ENCODE measurements at regions not wholly inside any gene's neighbourhood (a gene's known extent, or its start where the extent isn't known, plus 50 kb on each side); places are given as distances from the start of the nearest gene placed in this dataset.

GRCh38 chr22:48071828-48072227 lies 1309.4 kb downstream of the TBC1D22A start:
- TF ChIP-seq GATA2 (IDR thresholded peaks at IDR 0.05; ENCODE audit: low read depth, low read length) = no peak

DNA sequence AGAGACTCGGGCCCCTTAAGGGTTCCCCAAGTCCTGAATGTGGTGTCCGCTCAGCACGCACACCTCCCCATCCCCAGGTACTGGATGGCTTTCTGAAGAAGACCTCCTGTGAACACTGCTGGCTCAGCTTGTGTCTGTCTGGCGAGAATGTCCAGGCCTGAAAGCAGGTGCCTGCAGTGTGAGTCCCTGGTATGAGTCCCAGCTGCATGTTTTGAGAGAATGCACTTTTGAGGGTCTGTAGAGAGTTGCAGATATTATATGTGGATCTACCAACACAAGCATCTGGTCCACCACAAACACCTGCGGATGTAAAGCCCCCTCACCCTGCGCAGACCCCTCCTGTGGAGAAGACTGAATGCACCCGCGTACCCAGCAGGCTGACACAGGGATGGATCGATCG lies 1308.9 kb downstream of the TBC1D22A start:
- TF ChIP-seq GATA3 (IDR thresholded peaks at IDR 0.05; ENCODE audit: low read depth, low read length) (no peak), GATA2 (IDR thresholded peaks at IDR 0.05; ENCODE audit: low read depth, low read length) (no peak)

- TF ChIP-seq GATA3 (IDR thresholded peaks at IDR 0.05; ENCODE audit: low read depth, low read length) (no peak), GATA2 (IDR thresholded peaks at IDR 0.05; ENCODE audit: low read depth, low read length) (no peak)
Observed at GRCh38 chr22:48070760-48071159, 1308.3 kb downstream of the TBC1D22A start.

DNA sequence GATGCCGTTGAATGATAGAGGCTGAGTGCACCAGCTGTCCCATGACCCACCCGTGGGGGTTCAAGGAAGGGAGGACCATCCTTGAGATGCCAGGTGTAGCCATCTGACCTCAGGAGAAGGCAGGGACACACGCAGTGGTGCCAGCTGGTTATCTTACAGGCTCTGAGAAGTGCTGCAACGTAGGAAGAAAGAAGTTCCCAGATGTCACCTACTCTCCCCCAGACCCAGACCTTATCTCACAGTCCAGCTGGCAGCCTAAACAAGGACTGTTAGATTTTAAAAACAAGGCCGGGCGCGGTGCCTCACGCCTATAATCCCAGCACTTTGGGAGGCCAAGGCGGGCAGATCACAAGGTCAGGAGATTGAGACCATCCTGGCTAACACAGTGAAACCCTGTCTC lies 1307.6 kb downstream of the TBC1D22A start:
- TF ChIP-seq GATA2 (IDR thresholded peaks at IDR 0.05; ENCODE audit: low read depth, low read length) = no peak
- no peak for TF ChIP-seq GATA3 (IDR thresholded peaks at IDR 0.05; ENCODE audit: low read depth, low read length)

DNA sequence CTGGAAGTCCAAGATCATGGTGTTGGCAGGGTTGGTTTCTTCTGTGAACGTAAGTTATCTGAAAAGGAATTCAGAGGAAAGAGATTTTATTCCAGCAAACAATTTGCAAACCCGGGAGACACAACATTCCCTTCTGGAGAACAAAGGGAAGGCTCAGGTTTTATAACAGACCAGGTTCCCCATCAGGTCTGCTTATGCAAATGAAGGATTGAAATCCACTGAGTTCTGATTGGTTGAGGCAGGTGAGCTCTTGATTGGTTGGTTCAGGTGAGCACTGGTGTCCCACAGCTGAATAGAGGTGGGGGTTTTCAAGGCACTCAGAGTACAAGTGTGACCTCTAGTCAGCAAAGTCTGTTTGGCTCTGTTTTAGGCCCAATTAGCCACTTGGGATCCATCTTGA lies 1306.8 kb downstream of the TBC1D22A start:
- TF ChIP-seq GATA3 (IDR thresholded peaks at IDR 0.05; ENCODE audit: low read depth, low read length) (no peak), GATA2 (IDR thresholded peaks at IDR 0.05; ENCODE audit: low read depth, low read length) (no peak)

DNA sequence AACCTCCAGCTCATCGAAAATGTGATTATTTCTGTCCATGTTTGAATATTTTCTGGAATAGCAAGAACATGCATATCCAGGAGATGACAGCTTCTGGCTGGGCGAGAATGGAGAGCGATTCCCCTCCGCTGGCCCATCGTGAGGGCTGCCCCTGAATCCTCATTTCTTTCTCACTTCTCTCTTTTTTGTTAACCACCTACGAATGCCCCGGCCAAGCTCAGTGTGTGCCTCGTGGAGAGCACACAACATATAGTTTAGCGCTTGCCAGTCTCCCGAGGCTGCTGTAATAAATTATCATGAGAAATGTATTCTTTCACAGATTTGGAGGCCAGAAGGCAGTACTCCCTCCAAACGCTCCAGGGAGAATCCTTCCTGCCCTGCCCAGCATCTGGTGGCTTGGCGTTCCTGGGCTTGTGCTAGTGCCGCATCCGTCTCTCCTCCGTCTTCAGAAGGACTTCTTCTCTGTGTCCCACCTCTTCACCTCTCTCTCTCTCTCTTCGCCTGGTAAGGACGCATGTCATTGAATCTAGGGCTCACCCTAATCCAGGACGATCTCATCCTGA lies 1306.0 kb downstream of the TBC1D22A start:
- TF ChIP-seq GATA2 (IDR thresholded peaks at IDR 0.05; ENCODE audit: low read depth, low read length) (no peak), GATA3 (IDR thresholded peaks at IDR 0.05; ENCODE audit: low read depth, low read length) (no peak)

DNA sequence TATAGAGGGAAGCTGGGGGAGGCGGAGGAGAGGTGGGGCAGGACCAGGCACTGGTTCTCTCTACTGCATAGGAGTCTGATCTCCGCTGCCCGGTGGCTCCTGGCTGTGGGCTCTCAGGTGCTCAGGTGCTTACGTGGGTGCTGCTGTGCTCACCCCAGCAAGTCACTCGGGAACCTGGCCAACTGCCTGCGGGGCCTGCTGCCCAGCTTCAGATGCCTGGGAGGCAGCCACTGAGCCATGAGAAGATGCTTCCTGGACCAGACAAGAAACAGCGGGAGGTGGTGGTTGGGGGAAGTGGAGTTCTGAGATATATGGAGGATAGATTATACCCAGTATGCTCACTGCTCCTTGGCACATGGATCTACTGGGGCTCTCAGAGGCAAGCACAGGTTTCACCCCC lies 1303.4 kb downstream of the TBC1D22A start:
- TF ChIP-seq GATA2 (IDR thresholded peaks at IDR 0.05; ENCODE audit: low read depth, low read length) = no peak
- TF ChIP-seq GATA3 (IDR thresholded peaks at IDR 0.05; ENCODE audit: low read depth, low read length) = no peak

DNA sequence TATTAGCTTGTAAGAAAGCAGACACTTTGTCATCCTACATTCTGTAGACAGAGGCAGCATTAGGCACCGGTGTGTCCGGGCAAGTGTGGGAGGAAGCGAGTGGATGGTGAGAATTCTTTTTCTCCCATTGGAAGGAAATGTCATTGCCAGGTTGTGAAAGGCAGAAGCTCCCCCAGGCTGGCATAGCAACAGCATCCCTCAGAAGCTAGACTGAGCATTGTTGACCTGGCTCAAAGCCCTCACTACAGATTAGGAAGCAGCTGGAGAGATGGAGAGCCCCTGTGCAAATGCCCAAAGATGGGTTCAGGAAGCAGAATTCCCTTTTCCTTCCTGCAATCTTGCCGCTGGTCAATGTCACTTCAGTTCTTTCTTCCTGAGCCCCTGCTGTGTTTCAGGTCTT lies 1299.3 kb downstream of the TBC1D22A start:
- TF ChIP-seq GATA3 (IDR thresholded peaks at IDR 0.05; ENCODE audit: low read depth, low read length) = no peak
- no peak for TF ChIP-seq GATA2 (IDR thresholded peaks at IDR 0.05; ENCODE audit: low read depth, low read length)

GRCh38 chr22:48060266-48060665 lies 1297.8 kb downstream of the TBC1D22A start:
- no peak for TF ChIP-seq GATA2 (IDR thresholded peaks at IDR 0.05; ENCODE audit: low read depth, low read length)
- no peak for TF ChIP-seq GATA3 (IDR thresholded peaks at IDR 0.05; ENCODE audit: low read depth, low read length)

DNA sequence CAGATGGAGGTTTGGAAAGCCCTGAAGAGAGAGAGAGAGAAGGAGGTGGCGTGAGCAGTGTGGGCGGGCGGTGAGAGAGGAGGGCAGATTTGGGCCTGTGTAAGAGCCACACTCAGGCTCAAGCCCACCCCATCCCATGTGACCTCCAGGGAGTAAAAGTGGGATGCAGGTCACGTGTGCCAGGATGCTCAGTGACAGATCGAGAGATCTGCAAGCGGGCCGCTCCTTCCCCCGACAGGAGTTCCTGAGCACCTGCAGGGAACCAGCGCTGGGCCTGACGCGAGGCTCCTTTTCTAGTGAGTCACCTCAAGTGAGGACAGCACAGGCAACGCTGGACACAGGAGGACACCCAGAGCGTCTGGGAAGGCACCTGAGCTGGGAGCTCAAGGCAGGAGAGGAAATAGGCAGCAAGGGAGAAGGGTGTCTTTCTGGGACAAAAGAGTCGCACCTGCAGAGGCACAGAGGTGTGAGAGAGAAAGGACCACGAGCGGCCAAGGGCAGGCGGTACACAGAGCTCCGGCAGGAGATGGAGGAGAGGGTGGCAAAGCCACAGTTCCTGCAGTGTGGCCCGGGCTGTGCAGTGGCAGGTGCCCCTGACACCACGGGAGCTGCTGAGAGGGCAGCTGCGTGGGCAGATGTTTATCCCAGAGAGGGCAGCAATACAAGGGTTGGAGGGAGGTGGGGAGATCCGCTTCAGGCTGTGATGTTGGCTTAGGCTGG lies 1294.8 kb downstream of the TBC1D22A start:
- no peak for TF ChIP-seq GATA3 (IDR thresholded peaks at IDR 0.05; ENCODE audit: low read depth, low read length)
- no peak for TF ChIP-seq GATA2 (IDR thresholded peaks at IDR 0.05; ENCODE audit: low read depth, low read length)

GRCh38 chr22:48055827-48056226 lies 1293.4 kb downstream of the TBC1D22A start:
- no peak for TF ChIP-seq GATA3 (IDR thresholded peaks at IDR 0.05; ENCODE audit: low read depth, low read length)
- no peak for TF ChIP-seq GATA2 (IDR thresholded peaks at IDR 0.05; ENCODE audit: low read depth, low read length)

DNA sequence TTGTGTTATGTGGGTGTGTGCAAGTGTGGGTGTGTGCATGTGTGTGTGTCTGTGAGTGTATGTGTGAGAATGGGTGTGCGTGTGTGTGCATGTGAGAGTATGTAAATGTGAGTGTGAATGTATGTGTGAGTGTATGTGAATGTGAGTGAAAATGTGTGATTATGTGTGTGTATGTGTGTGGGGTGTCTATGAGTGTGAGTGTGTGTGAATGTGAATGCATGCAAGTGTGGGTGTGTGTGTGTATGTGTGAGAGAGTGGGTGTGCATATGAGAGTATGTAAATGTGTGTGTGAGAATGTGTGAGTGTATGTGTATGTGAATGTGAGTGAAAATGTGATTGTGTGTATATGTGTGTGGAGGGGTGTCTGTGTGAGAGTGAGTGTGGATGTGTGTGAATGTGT lies 1292.7 kb downstream of the TBC1D22A start:
- TF ChIP-seq GATA3 (IDR thresholded peaks at IDR 0.05; ENCODE audit: low read depth, low read length) = no peak
- no peak for TF ChIP-seq GATA2 (IDR thresholded peaks at IDR 0.05; ENCODE audit: low read depth, low read length)

DNA sequence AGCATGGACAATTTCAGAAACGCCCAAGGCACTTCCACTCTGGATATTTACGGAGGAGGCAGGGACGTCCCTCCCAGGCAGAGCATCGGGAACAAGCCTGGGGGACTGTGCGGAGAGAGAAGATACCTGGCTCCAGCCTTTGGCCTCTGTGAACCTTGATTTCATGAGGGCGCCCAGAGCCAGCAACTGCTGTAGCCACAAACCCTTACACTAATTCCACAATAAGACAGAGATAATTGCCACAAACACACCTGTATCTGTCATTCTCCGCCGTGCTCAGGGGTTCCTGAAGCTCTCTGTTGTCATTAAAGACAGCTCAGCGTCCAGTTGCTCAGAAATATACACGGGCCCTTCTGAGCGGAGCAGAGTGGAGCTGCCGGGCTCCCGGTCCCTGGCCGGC lies 1292.1 kb downstream of the TBC1D22A start:
- TF ChIP-seq GATA3 (IDR thresholded peaks at IDR 0.05; ENCODE audit: low read depth, low read length) = no peak
- no peak for TF ChIP-seq GATA2 (IDR thresholded peaks at IDR 0.05; ENCODE audit: low read depth, low read length)

DNA sequence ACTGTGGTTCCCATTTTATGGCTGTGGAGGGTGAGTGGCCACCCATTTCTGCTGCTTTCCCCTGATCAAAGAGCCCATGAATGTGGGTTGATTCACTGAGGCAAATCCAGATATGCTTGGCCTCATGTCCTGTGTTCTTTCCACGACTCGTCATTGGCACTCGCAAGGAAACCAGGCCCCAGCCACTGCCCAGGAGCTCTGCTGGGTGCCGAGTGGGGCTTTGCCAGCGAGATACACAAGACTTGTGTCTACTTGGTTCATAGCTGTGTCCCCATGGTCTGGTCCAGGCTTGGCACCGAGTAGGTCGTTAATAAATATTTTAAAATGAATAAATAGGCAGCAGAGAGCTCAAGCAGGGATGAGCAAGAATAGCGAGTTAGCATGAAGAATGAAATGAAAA lies 1291.5 kb downstream of the TBC1D22A start:
- no peak for TF ChIP-seq GATA2 (IDR thresholded peaks at IDR 0.05; ENCODE audit: low read depth, low read length)
- no peak for TF ChIP-seq GATA3 (IDR thresholded peaks at IDR 0.05; ENCODE audit: low read depth, low read length)

DNA sequence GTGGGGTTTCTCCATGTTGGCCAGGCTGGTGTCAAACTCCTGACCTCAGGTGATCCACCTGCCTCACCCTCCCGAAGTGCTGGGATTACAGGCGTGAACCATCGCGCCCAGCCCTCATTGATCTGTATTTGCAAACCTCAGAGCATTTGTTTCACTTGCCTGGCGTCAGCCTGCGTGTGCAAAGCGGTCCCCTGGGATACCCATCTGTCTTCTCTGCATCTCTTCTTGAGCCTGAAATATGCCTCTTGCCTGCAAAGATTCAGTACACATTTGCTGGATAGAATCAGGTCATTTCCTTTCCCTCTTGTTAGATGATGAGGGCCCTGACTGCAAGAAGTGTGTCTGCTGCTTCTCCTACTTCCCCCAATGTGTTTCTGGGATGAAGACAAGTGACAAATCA lies 1291.0 kb downstream of the TBC1D22A start:
- TF ChIP-seq GATA2 (IDR thresholded peaks at IDR 0.05; ENCODE audit: low read depth, low read length) = no peak
- no peak for TF ChIP-seq GATA3 (IDR thresholded peaks at IDR 0.05; ENCODE audit: low read depth, low read length)

- TF ChIP-seq GATA2 (IDR thresholded peaks at IDR 0.05; ENCODE audit: low read depth, low read length) = no peak
- no peak for TF ChIP-seq GATA3 (IDR thresholded peaks at IDR 0.05; ENCODE audit: low read depth, low read length)
Observed at GRCh38 chr22:48052621-48052890, 1290.1 kb downstream of the TBC1D22A start.
